Keratinocyte (primary cell): ENCODE measurements at regions not wholly inside any gene's neighbourhood (a gene's known extent, or its start where the extent isn't known, plus 50 kb on each side); places are given as distances from the start of the nearest gene placed in this dataset.

Experiments
- DNase-seq: peaks from one replicate; pipeline ENCODE4 v3.0.0-alpha.2; 2011; ENCODE audit warnings: low read depth, missing footprints, low spot score
- FAIRE-seq: peaks from 2 replicates; lab custom pipeline; 2011; peaks lifted over from hg19 to GRCh38; lab: Jason Lieb, UNC
- H2AFZ ChIP-seq: 2 replicates; pipeline ENCODE4 v1.6.0; 2012; ENCODE audit warnings: low read length, control low read depth, inconsistent platforms; ENCODE audit not compliant: control insufficient read depth
- H3K27ac ChIP-seq: 2 replicates; pipeline ENCODE4 v1.5.1; 2011; ENCODE audit warnings: low read length; ENCODE audit not compliant: control insufficient read depth, insufficient read depth
- H3K27me3 ChIP-seq: 3 replicates; pipeline ENCODE4 v1.6.0; 2011; ENCODE audit warnings: low read length; ENCODE audit not compliant: control insufficient read depth, insufficient read depth; ENCODE audit errors: extremely low read depth
- H3K36me3 ChIP-seq, 2 experiments: 2 replicates in 1 of 2; 3 replicates in 1 of 2; pipeline ENCODE4 v1.5.1; 2011; ENCODE audit warnings: low read length in 2 of 2, mild to moderate bottlenecking in 1 of 2; ENCODE audit not compliant: control insufficient read depth in 2 of 2, insufficient read depth in 2 of 2; ENCODE audit errors: extremely low read depth in 1 of 2
- H3K4me1 ChIP-seq: 3 replicates; pipeline ENCODE4 v1.5.1; 2011; ENCODE audit warnings: low read length; ENCODE audit not compliant: control insufficient read depth, insufficient read depth; ENCODE audit errors: extremely low read depth
- H3K4me2 ChIP-seq: 3 replicates; pipeline ENCODE4 v1.6.0; 2011; ENCODE audit warnings: low read depth, low read length; ENCODE audit not compliant: control insufficient read depth, insufficient read depth; ENCODE audit errors: extremely low read depth
- H3K4me3 ChIP-seq, 3 experiments: fragments of 200-600 bp in 1 of 3; sonication (generic) in 1 of 3; 2 replicates in 2 of 3; 3 replicates in 1 of 3; pipeline ENCODE4 v1.5.1; 2011 to 2016; ENCODE audit warnings: low read length in 3 of 3, mild to moderate bottlenecking in 3 of 3, control low read depth in 2 of 3, inconsistent platforms in 1 of 3, low read depth in 1 of 3, mixed read lengths in 1 of 3, mixed run types in 1 of 3, moderate library complexity in 1 of 3; ENCODE audit not compliant: control insufficient read depth in 2 of 3, insufficient read depth in 2 of 3; ENCODE audit errors: extremely low read depth in 1 of 3
- H3K79me2 ChIP-seq: 2 replicates; pipeline ENCODE4 v1.6.0; 2012; ENCODE audit warnings: low read length; ENCODE audit not compliant: control insufficient read depth, insufficient read depth
- H3K9ac ChIP-seq: 3 replicates; pipeline ENCODE4 v1.6.0; 2011; ENCODE audit warnings: low read length; ENCODE audit not compliant: control insufficient read depth, insufficient read depth; ENCODE audit errors: extremely low read depth
- H3K9me1 ChIP-seq: 3 replicates; pipeline ENCODE4 v1.6.0; 2011; ENCODE audit warnings: low read length; ENCODE audit not compliant: control insufficient read depth, insufficient read depth; ENCODE audit errors: extremely low read depth
- H3K9me3 ChIP-seq: 2 replicates; pipeline ENCODE4 v1.5.1; 2012; ENCODE audit warnings: low read depth, low read length; ENCODE audit not compliant: control insufficient read depth
- H4K20me1 ChIP-seq: 3 replicates; pipeline ENCODE4 v1.6.0; 2011; ENCODE audit warnings: low read length; ENCODE audit not compliant: control insufficient read depth, insufficient read depth; ENCODE audit errors: extremely low read depth
- CTCF ChIP-seq, 3 experiments: IDR thresholded peaks in 1 of 3; conservative IDR thresholded peaks in 1 of 3; optimal IDR thresholded peaks in 1 of 3; 2 replicates in 2 of 3; 3 replicates in 1 of 3; pipeline versions ENCODE3 to v1.5.1; 2011; ENCODE audit warnings: low read length in 3 of 3, mild to moderate bottlenecking in 3 of 3, moderate library complexity in 2 of 3, control low read depth in 1 of 3, inconsistent platforms in 1 of 3; ENCODE audit not compliant: insufficient read depth in 2 of 3; ENCODE audit errors: extremely low read depth in 1 of 3
- EZH2 ChIP-seq: IDR thresholded peaks from one replicate; pipeline ENCODE4 v1.6.1; 2012; ENCODE audit warnings: inconsistent platforms, mild to moderate bottlenecking, low read length, moderate library complexity
- dilution Hi-C: fragments of 300-500 bp; cut with MboI; formaldehyde crosslinking; loops from one replicate; pipeline ENCODE4 v1.7.0; 2020; ENCODE audit warnings: low sequenced_read_pairs; ENCODE audit not compliant: extremely low pct_ligation_motif_present

GRCh38 chr4:125791896-125792295 lies 477.1 kb downstream of the FAT4 start:
- no peaks in the 10 kb centered on the region for H3K36me3 ChIP-seq
- no peak for FAIRE-seq
- TF ChIP-seq EZH2 (no peak), CTCF (optimal IDR thresholded peaks at IDR 0.05 in 1 of 3, IDR thresholded peaks at IDR 0.05 in 1 of 3, conservative IDR thresholded peaks at IDR 0.05 in 1 of 3; ENCODE audit: extremely low read depth in 1 of 3, insufficient read depth in 2 of 3, low read length in 3 of 3) (no peak)
- H3K4me3 ChIP-seq: no peak overlapping the region
- no peaks in the 10 kb centered on the region for H3K4me1 ChIP-seq
- no peaks in the 10 kb centered on the region for H4K20me1 ChIP-seq
- no peaks in the 10 kb centered on the region for H3K27me3 ChIP-seq
- H3K4me2 ChIP-seq: no peak overlapping the region
- no peaks in the 10 kb centered on the region for H3K9me1 ChIP-seq
- no peaks in the 10 kb centered on the region for H3K79me2 ChIP-seq
- H3K9ac ChIP-seq: no peak overlapping the region
- H2AFZ ChIP-seq: no peak overlapping the region
- dilution Hi-C loops: no loop called here
- H3K9me3 ChIP-seq: no peaks in the 10 kb centered on the region
- no peak overlapping the region for H3K27ac ChIP-seq
- DNase-seq: no peak

- H3K79me2 ChIP-seq: no peaks in the 10 kb centered on the region
- H3K4me2 ChIP-seq: no peak overlapping the region
- H3K27me3 ChIP-seq: no peaks in the 10 kb centered on the region
- dilution Hi-C loops: no loop called here
- H3K27ac ChIP-seq: no peak overlapping the region
- TF ChIP-seq CTCF (optimal IDR thresholded peaks at IDR 0.05 in 1 of 3, IDR thresholded peaks at IDR 0.05 in 1 of 3, conservative IDR thresholded peaks at IDR 0.05 in 1 of 3; ENCODE audit: extremely low read depth in 1 of 3, insufficient read depth in 2 of 3, low read length in 3 of 3) (no peak), EZH2 (no peak)
- no peak overlapping the region for H2AFZ ChIP-seq
- FAIRE-seq (no peak), DNase-seq (no peak)
- H3K4me1 ChIP-seq: no peaks in the 10 kb centered on the region
- no peak overlapping the region for H3K9ac ChIP-seq
- no peaks in the 10 kb centered on the region for H3K9me3 ChIP-seq
- H4K20me1 ChIP-seq: no peaks in the 10 kb centered on the region
- H3K36me3 ChIP-seq: no peaks in the 10 kb centered on the region
- H3K4me3 ChIP-seq: no peak overlapping the region
- no peaks in the 10 kb centered on the region for H3K9me1 ChIP-seq
These were observed 480.2 kb downstream of the FAT4 start for GRCh38 chr4:125794989-125795388.
